ENCODE measurements at regions not wholly inside any gene's neighbourhood (a gene's known extent, or its start where the extent isn't known, plus 50 kb on each side); places are given as distances from the start of the nearest gene placed in this dataset.

GRCh38 chr16:73542885-73543284, 495.0 kb upstream of the ZFHX3 start:
- Histone ChIP-seq H3K27me3 (ENCODE audit: control insufficient read depth, insufficient read depth, low read length, poor library complexity, severe bottlenecking) (no peaks in the 10 kb centered on the region), H3K9me3 (ENCODE audit: control insufficient read depth, low read length) (no peaks in the 10 kb centered on the region), H3K27ac (ENCODE audit: insufficient read depth, low read depth, low read length, poor library complexity, severe bottlenecking) (no peak overlapping the region), H3K4me1 (ENCODE audit: control insufficient read depth, insufficient read depth, low read length) (peaks cover 46% of the 10 kb centered on the region), H3K36me3 (ENCODE audit: control insufficient read depth, insufficient read depth, low read length) (no peaks in the 10 kb centered on the region), H3K4me3 (ENCODE audit: insufficient read depth, low read depth, low read length) (no peak overlapping the region)
- WGBS, 2 experiments = 97 to 98% methylated on average over 8 of the region's 8 CpGs

- Histone ChIP-seq H3K9me3 (ENCODE audit: control insufficient read depth, low read length) (no peaks in the 10 kb centered on the region), H3K4me1 (ENCODE audit: control insufficient read depth, insufficient read depth, low read length) (peaks cover under 1% of the 10 kb centered on the region), H3K27me3 (ENCODE audit: control insufficient read depth, insufficient read depth, low read length, poor library complexity, severe bottlenecking) (no peaks in the 10 kb centered on the region), H3K36me3 (ENCODE audit: control insufficient read depth, insufficient read depth, low read length) (no peaks in the 10 kb centered on the region), H3K4me3 (ENCODE audit: insufficient read depth, low read depth, low read length) (no peak overlapping the region), H3K27ac (ENCODE audit: insufficient read depth, low read depth, low read length, poor library complexity, severe bottlenecking) (no peak overlapping the region)
- 98 to 100% methylated on average over 3 of the region's 3 CpGs for WGBS, 2 experiments
Observed at GRCh38 chr16:73537921-73538320, 490.0 kb upstream of the ZFHX3 start.

- Histone ChIP-seq H3K4me3 (ENCODE audit: insufficient read depth, low read depth, low read length) (no peak overlapping the region), H3K9me3 (ENCODE audit: control insufficient read depth, low read length) (no peaks in the 10 kb centered on the region), H3K4me1 (ENCODE audit: control insufficient read depth, insufficient read depth, low read length) (no peaks in the 10 kb centered on the region), H3K27ac (ENCODE audit: insufficient read depth, low read depth, low read length, poor library complexity, severe bottlenecking) (no peak overlapping the region), H3K36me3 (ENCODE audit: control insufficient read depth, insufficient read depth, low read length) (no peaks in the 10 kb centered on the region), H3K27me3 (ENCODE audit: control insufficient read depth, insufficient read depth, low read length, poor library complexity, severe bottlenecking) (no peaks in the 10 kb centered on the region)
- WGBS, 2 experiments = 92 to 94% methylated on average over 3 of the region's 3 CpGs
Observed at GRCh38 chr16:73536931-73537330, 489.0 kb upstream of the ZFHX3 start.

- Histone ChIP-seq H3K4me1 (ENCODE audit: control insufficient read depth, insufficient read depth, low read length) (no peaks in the 10 kb centered on the region), H3K27ac (ENCODE audit: insufficient read depth, low read depth, low read length, poor library complexity, severe bottlenecking) (no peak overlapping the region), H3K9me3 (ENCODE audit: control insufficient read depth, low read length) (no peaks in the 10 kb centered on the region), H3K27me3 (ENCODE audit: control insufficient read depth, insufficient read depth, low read length, poor library complexity, severe bottlenecking) (no peaks in the 10 kb centered on the region), H3K4me3 (ENCODE audit: insufficient read depth, low read depth, low read length) (no peak overlapping the region), H3K36me3 (ENCODE audit: control insufficient read depth, insufficient read depth, low read length) (no peaks in the 10 kb centered on the region)
- 87 to 92% methylated on average over 3 of the region's 3 CpGs for WGBS, 2 experiments
Observed at GRCh38 chr16:73531021-73531420, 483.1 kb upstream of the ZFHX3 start.

DNA sequence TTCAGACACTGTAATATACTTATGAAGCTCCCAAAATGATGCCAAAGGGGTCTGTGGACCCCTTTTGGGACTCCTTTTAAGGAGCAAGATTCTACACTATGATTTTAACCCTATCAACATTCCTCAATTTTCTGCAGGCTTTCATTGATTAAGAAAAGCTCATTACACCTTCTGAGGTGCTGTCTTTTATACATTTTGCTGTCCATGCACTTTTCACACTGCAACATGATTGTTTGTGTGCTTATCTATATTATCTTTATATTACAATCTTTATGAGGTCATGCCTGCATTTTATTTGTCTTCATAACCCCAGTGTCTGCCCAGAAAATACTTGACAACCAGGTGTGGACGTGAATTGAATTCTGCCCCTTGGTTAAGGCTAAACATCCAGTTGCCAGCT, 482.6 kb upstream of the ZFHX3 start:
- Histone ChIP-seq H3K36me3 (ENCODE audit: control insufficient read depth, insufficient read depth, low read length) (no peaks in the 10 kb centered on the region), H3K27ac (ENCODE audit: insufficient read depth, low read depth, low read length, poor library complexity, severe bottlenecking) (no peak overlapping the region), H3K27me3 (ENCODE audit: control insufficient read depth, insufficient read depth, low read length, poor library complexity, severe bottlenecking) (no peaks in the 10 kb centered on the region), H3K4me3 (ENCODE audit: insufficient read depth, low read depth, low read length) (no peak overlapping the region), H3K4me1 (ENCODE audit: control insufficient read depth, insufficient read depth, low read length) (no peaks in the 10 kb centered on the region), H3K9me3 (ENCODE audit: control insufficient read depth, low read length) (no peaks in the 10 kb centered on the region)
- 92 to 94% methylated on average over 1 of the region's 1 CpG for WGBS, 2 experiments

DNA sequence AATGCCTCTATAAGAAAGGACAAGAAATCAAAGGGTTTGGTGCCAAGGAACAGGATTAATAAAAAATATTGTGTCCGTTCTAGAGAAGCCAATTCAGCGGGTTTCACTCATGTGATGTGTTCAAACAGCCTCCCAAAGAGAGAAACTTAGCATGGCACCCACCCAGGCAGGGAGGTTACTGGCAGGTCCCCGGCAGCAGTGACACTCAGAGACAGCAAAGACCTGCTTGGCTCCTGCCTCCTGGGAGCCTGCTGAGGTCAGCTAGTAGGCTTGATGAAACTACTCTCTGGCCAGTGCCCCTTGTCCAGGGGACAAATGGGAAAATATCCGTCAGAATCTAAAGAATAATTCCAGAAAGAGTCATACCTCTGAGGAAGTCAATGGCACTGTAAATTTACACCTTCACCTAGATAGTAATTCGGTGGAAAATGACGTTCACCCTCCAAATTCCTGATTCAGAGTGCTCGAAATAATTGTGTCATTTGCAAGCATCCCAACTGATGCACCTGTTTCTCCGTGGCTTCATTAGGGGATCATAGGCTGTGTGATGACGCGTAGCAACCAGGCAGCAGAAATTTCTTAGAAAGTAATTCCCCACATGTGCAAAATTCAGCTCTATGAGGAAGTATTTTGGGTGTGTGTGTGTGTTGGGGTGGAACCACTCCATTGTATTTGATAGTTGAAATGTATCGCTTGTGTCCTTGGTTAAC, 481.5 kb upstream of the ZFHX3 start:
- Histone ChIP-seq H3K4me1 (ENCODE audit: control insufficient read depth, insufficient read depth, low read length) (no peaks in the 10 kb centered on the region), H3K4me3 (ENCODE audit: insufficient read depth, low read depth, low read length) (no peak overlapping the region)
- WGBS, 2 experiments = 94 to 95% methylated on average over 11 of the region's 11 CpGs

DNA sequence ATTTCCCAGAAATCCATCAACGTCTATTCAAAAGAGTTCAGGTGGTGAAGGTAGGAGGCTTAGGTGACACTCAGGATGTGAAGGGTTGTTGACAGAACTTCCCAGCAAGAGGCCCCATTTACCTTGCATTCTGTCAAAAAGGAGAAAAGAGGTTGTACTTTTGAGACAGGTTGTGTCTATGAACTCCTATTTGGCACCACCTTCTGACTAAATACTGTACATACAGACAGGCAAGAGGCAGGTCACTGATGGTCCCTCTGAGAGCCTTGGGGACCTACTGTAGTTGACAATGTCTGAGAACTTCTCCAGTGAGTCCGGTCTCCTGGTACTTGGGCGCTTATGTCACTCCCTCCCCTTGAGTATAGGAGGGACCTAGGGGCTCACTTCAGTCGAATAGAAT, 479.3 kb upstream of the ZFHX3 start:
- Histone ChIP-seq H3K4me3 (ENCODE audit: insufficient read depth, low read depth, low read length) (no peak overlapping the region), H3K4me1 (ENCODE audit: control insufficient read depth, insufficient read depth, low read length) (no peaks in the 10 kb centered on the region), H3K9me3 (ENCODE audit: control insufficient read depth, low read length) (no peaks in the 10 kb centered on the region), H3K27me3 (ENCODE audit: control insufficient read depth, insufficient read depth, low read length, poor library complexity, severe bottlenecking) (no peaks in the 10 kb centered on the region), H3K36me3 (ENCODE audit: control insufficient read depth, insufficient read depth, low read length) (no peaks in the 10 kb centered on the region), H3K27ac (ENCODE audit: insufficient read depth, low read depth, low read length, poor library complexity, severe bottlenecking) (no peak overlapping the region)
- 93 to 96% methylated on average over 4 of the region's 4 CpGs for WGBS, 2 experiments

More for the DNA sequence above, 481.5 kb upstream of the ZFHX3 start:
- no peaks in the 10 kb centered on the region for H3K27me3 ChIP-seq (ENCODE audit: control insufficient read depth, insufficient read depth, low read length, poor library complexity, severe bottlenecking)
- H3K27ac ChIP-seq (ENCODE audit: insufficient read depth, low read depth, low read length, poor library complexity, severe bottlenecking) = no peak overlapping the region
- H3K9me3 ChIP-seq (ENCODE audit: control insufficient read depth, low read length) = no peaks in the 10 kb centered on the region
- H3K36me3 ChIP-seq (ENCODE audit: control insufficient read depth, insufficient read depth, low read length) = no peaks in the 10 kb centered on the region

GRCh38 chr16:73526011-73526804, 478.3 kb upstream of the ZFHX3 start:
- no peaks in the 10 kb centered on the region for H3K9me3 ChIP-seq (ENCODE audit: control insufficient read depth, low read length)
- no peaks in the 10 kb centered on the region for H3K27me3 ChIP-seq (ENCODE audit: control insufficient read depth, insufficient read depth, low read length, poor library complexity, severe bottlenecking)
- no peaks in the 10 kb centered on the region for H3K4me1 ChIP-seq (ENCODE audit: control insufficient read depth, insufficient read depth, low read length)
- 94 to 95% methylated on average over 13 of the region's 13 CpGs for WGBS, 2 experiments
- H3K4me3 ChIP-seq (ENCODE audit: insufficient read depth, low read depth, low read length) = no peak overlapping the region
- no peak overlapping the region for H3K27ac ChIP-seq (ENCODE audit: insufficient read depth, low read depth, low read length, poor library complexity, severe bottlenecking)
- H3K36me3 ChIP-seq (ENCODE audit: control insufficient read depth, insufficient read depth, low read length) = no peaks in the 10 kb centered on the region

DNA sequence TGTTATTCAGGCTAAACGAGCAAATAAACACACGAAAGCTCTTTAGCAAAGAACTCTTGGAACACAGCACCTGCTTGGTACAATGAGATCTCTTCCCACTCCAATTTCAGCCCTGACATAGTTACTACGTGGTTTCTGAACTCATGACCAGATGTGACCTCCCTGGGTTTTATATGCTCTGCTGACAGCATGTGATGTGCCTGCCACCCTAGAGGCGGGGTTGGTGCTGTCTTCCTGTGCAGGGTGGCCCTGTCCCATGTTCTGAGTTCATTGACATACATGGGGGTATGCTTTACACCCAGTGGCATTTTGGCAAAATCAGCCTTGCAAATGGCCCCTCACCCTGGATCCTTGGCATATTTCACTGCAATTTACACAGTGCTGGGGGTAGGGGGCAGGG, 475.3 kb upstream of the ZFHX3 start:
- 90 to 94% methylated on average over 4 of the region's 4 CpGs for WGBS, 2 experiments
- no peaks in the 10 kb centered on the region for H3K36me3 ChIP-seq (ENCODE audit: control insufficient read depth, insufficient read depth, low read length)
- H3K27me3 ChIP-seq (ENCODE audit: control insufficient read depth, insufficient read depth, low read length, poor library complexity, severe bottlenecking) = no peaks in the 10 kb centered on the region
- H3K4me3 ChIP-seq (ENCODE audit: insufficient read depth, low read depth, low read length) = no peak overlapping the region
- H3K27ac ChIP-seq (ENCODE audit: insufficient read depth, low read depth, low read length, poor library complexity, severe bottlenecking) = no peak overlapping the region
- no peaks in the 10 kb centered on the region for H3K9me3 ChIP-seq (ENCODE audit: control insufficient read depth, low read length)
- H3K4me1 ChIP-seq (ENCODE audit: control insufficient read depth, insufficient read depth, low read length) = no peaks in the 10 kb centered on the region

DNA sequence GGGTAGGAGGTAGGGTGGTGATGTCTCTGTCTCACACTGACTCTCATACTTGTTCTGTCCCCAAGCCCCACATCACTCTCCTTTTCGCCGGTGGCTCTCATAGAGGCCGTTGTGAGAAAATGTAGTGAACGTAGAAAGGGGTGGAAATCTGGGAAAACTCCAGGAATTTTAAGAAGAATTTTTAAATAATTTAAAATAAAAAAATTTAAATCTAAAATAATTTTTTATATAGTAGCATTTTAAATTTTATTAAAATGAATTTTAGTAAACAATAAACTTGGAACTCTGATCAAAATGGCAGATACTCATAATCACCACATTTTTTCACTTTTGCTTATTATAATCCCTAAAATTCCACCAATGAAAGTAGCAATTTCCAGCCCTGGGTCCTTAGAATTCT, 473.6 kb upstream of the ZFHX3 start:
- Histone ChIP-seq H3K4me1 (ENCODE audit: control insufficient read depth, insufficient read depth, low read length) (no peaks in the 10 kb centered on the region), H3K27ac (ENCODE audit: insufficient read depth, low read depth, low read length, poor library complexity, severe bottlenecking) (no peak overlapping the region), H3K9me3 (ENCODE audit: control insufficient read depth, low read length) (no peaks in the 10 kb centered on the region), H3K4me3 (ENCODE audit: insufficient read depth, low read depth, low read length) (no peak overlapping the region), H3K27me3 (ENCODE audit: control insufficient read depth, insufficient read depth, low read length, poor library complexity, severe bottlenecking) (no peaks in the 10 kb centered on the region), H3K36me3 (ENCODE audit: control insufficient read depth, insufficient read depth, low read length) (no peaks in the 10 kb centered on the region)
- 100% methylated on average over 2 of the region's 4 CpGs; no CpG with 5 or more reads in 1 of the 2 experiments for WGBS, 2 experiments

All from ectodermal cell (in vitro differentiated cells).